ENCODE measurements at regions not wholly inside any gene's neighbourhood (a gene's known extent, or its start where the extent isn't known, plus 50 kb on each side); places are given as distances from the start of the nearest gene placed in this dataset.
A peak's percentile ranks its signal among the peaks of the same experiment; 100 is the strongest.

DNA sequence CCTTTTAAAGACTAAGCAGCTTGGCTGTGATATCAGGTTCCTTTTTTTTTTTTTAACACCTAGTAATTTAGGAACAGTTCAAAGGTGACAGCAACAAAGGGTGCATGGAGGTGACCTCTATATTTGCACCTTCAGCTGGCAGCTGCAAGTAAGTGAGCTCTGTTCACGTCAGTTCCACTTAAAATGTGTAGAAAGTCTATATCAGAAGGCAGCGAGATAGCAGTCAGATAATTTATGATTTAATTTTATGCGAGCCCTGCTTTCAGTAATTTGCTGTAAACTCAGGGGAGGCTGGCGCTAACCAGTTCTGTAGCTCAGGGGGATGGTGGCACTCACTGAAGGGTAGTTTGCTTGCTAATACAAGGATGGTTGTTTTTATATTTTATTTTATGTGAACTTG lies 602.8 kb upstream of the MMS22L start:
- TF ChIP-seq GABPA (IDR thresholded peaks at IDR 0.05; ENCODE audit: low read depth) (no peak), POLR2AphosphoS5 (IDR thresholded peaks at IDR 0.05; ENCODE audit: low read depth, low read length) (no peak), ELF1 (IDR thresholded peaks at IDR 0.05) (no peak), CHD2 (IDR thresholded peaks at IDR 0.05; ENCODE audit: low read length, partially characterized antibody) (peak; percentile 61), TCF12 (IDR thresholded peaks at IDR 0.05) (no peak), YY1 (IDR thresholded peaks at IDR 0.05; ENCODE audit: low read depth) (no peak), RAD21 (IDR thresholded peaks at IDR 0.05; ENCODE audit: low read length) (peak; percentile 25), TAF1 (IDR thresholded peaks at IDR 0.05; ENCODE audit: borderline replicate concordance, low read depth, low read length) (no peak), EZH2phosphoT487 (IDR thresholded peaks at IDR 0.05; ENCODE audit: borderline replicate concordance, low read depth) (no peak), EP300 (IDR thresholded peaks at IDR 0.05; ENCODE audit: borderline replicate concordance in 1 of 2, low read depth in 1 of 2, low read length in 1 of 2) (peak in 1 of 2 experiments; percentile 92; a peak in 2 of 4 replicates)
- TF ChIP-seq, protein P1, sequence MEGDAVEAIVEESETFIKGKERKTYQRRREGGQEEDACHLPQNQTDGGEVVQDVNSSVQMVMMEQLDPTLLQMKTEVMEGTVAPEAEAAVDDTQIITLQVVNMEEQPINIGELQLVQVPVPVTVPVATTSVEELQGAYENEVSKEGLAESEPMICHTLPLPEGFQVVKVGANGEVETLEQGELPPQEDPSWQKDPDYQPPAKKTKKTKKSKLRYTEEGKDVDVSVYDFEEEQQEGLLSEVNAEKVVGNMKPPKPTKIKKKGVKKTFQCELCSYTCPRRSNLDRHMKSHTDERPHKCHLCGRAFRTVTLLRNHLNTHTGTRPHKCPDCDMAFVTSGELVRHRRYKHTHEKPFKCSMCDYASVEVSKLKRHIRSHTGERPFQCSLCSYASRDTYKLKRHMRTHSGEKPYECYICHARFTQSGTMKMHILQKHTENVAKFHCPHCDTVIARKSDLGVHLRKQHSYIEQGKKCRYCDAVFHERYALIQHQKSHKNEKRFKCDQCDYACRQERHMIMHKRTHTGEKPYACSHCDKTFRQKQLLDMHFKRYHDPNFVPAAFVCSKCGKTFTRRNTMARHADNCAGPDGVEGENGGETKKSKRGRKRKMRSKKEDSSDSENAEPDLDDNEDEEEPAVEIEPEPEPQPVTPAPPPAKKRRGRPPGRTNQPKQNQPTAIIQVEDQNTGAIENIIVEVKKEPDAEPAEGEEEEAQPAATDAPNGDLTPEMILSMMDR (IDR thresholded peaks at IDR 0.05): no peak
- TF ChIP-seq, protein P2, sequence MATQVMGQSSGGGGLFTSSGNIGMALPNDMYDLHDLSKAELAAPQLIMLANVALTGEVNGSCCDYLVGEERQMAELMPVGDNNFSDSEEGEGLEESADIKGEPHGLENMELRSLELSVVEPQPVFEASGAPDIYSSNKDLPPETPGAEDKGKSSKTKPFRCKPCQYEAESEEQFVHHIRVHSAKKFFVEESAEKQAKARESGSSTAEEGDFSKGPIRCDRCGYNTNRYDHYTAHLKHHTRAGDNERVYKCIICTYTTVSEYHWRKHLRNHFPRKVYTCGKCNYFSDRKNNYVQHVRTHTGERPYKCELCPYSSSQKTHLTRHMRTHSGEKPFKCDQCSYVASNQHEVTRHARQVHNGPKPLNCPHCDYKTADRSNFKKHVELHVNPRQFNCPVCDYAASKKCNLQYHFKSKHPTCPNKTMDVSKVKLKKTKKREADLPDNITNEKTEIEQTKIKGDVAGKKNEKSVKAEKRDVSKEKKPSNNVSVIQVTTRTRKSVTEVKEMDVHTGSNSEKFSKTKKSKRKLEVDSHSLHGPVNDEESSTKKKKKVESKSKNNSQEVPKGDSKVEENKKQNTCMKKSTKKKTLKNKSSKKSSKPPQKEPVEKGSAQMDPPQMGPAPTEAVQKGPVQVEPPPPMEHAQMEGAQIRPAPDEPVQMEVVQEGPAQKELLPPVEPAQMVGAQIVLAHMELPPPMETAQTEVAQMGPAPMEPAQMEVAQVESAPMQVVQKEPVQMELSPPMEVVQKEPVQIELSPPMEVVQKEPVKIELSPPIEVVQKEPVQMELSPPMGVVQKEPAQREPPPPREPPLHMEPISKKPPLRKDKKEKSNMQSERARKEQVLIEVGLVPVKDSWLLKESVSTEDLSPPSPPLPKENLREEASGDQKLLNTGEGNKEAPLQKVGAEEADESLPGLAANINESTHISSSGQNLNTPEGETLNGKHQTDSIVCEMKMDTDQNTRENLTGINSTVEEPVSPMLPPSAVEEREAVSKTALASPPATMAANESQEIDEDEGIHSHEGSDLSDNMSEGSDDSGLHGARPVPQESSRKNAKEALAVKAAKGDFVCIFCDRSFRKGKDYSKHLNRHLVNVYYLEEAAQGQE (IDR thresholded peaks at IDR 0.05; ENCODE audit: low read depth, low read length): no peak
